Large intestine (tissue), 3 donors: ENCODE measurements at regions not wholly inside any gene's neighbourhood (a gene's known extent, or its start where the extent isn't known, plus 50 kb on each side); places are given as distances from the start of the nearest gene placed in this dataset.
"Not testable (repeated sequence)": the region's sequence is repeated elsewhere in the genome, so short reads cannot be mapped to it uniquely, and the experiment has no call there.

Source experiments
- DNase-seq, 2 donors: peaks; one replicate each; pipeline versions ENCODE4 v3.0.0 to v3.0.0-alpha.2; 2013
- H3K27ac ChIP-seq: one replicate; pipeline ENCODE4 v1.5.1; 2013; ENCODE audit warnings: low read length
- H3K27me3 ChIP-seq: 2 replicates; pipeline ENCODE4 v1.6.1; 2013; ENCODE audit warnings: low read length; ENCODE audit not compliant: control insufficient read depth, insufficient read depth
- H3K36me3 ChIP-seq: 2 replicates; pipeline ENCODE4 v1.6.1; 2013; ENCODE audit warnings: low read length; ENCODE audit not compliant: control insufficient read depth, insufficient read depth
- H3K4me1 ChIP-seq: one replicate; pipeline ENCODE4 v1.6.1; 2013; ENCODE audit warnings: low read length; ENCODE audit not compliant: control insufficient read depth, insufficient read depth
- H3K4me3 ChIP-seq: one replicate; pipeline ENCODE4 v1.5.1; 2013; ENCODE audit warnings: low read length
- H3K9me3 ChIP-seq: one replicate; pipeline ENCODE4 v1.6.1; 2013; ENCODE audit warnings: mild to moderate bottlenecking, low read depth, low read length, moderate library complexity; ENCODE audit not compliant: control insufficient read depth
- WGBS: methylation state at CpG from one replicate; pipeline ENCODE4 v1.1.5; 2013; ENCODE audit warnings: low lambda C conversion rate; ENCODE audit not compliant: insufficient coverage; 5-methylcytosine and 5-hydroxymethylcytosine counted together

- not testable (repeated sequence) for H3K9me3 ChIP-seq, H3K27ac ChIP-seq, DNase-seq, H3K27me3 ChIP-seq, H3K4me3 ChIP-seq, H3K36me3 ChIP-seq, H3K4me1 ChIP-seq
- WGBS: no CpG with 5 or more reads among the region's 5 CpGs
Measured at GRCh38 chr6:84837068-84837866, 72.9 kb upstream of the TBX18 start.

- no peak overlapping the region for H3K27ac ChIP-seq
- no peaks in the 10 kb centered on the region for H3K36me3 ChIP-seq
- no peak for DNase-seq
- no peaks in the 10 kb centered on the region for H3K27me3 ChIP-seq
- no peaks in the 10 kb centered on the region for H3K4me1 ChIP-seq
- H3K9me3 ChIP-seq: no peaks in the 10 kb centered on the region
- H3K4me3 ChIP-seq: no peak overlapping the region
Measured at GRCh38 chr6:84836366-84836765, 72.0 kb upstream of the TBX18 start.

- Histone ChIP-seq H3K36me3 (no peaks in the 10 kb centered on the region), H3K4me3 (no peak overlapping the region), H3K9me3 (no peaks in the 10 kb centered on the region), H3K27ac (no peak overlapping the region), H3K27me3 (no peaks in the 10 kb centered on the region), H3K4me1 (no peaks in the 10 kb centered on the region)
- no peak for DNase-seq
- whole genome bisulfite sequencing: 57% methylated on average over 1 of the region's 1 CpG
Measured at GRCh38 chr6:84835340-84835739, 70.9 kb upstream of the TBX18 start.

GRCh38 chr6:84831924-84832323 is 67.5 kb upstream of the TBX18 start:
- not testable (repeated sequence) for H3K27ac ChIP-seq, DNase-seq, H3K27me3 ChIP-seq, H3K4me1 ChIP-seq, H3K9me3 ChIP-seq, H3K4me3 ChIP-seq, H3K36me3 ChIP-seq
- no CpG with 5 or more reads among the region's 6 CpGs for WGBS

GRCh38 chr6:84825461-84825860 is 61.1 kb upstream of the TBX18 start:
- Histone ChIP-seq H3K4me1 (no peaks in the 10 kb centered on the region), H3K9me3 (no peaks in the 10 kb centered on the region), H3K27ac (no peak overlapping the region), H3K4me3 (no peak overlapping the region), H3K36me3 (no peaks in the 10 kb centered on the region), H3K27me3 (no peaks in the 10 kb centered on the region)
- no CpG with 5 or more reads among the region's 1 CpG for WGBS
- no peak for DNase-seq

GRCh38 chr6:84821314-84821713 is 56.9 kb upstream of the TBX18 start:
- not testable (repeated sequence) for H3K27me3 ChIP-seq, DNase-seq, H3K9me3 ChIP-seq, H3K36me3 ChIP-seq, H3K4me3 ChIP-seq, H3K4me1 ChIP-seq, H3K27ac ChIP-seq
- WGBS: no CpG with 5 or more reads among the region's 1 CpG

- DNase-seq: no peak
- H3K4me3 ChIP-seq: no peak overlapping the region
- WGBS: no CpG with 5 or more reads among the region's 3 CpGs
- H3K27me3 ChIP-seq: no peaks in the 10 kb centered on the region
- no peaks in the 10 kb centered on the region for H3K36me3 ChIP-seq
- no peaks in the 10 kb centered on the region for H3K4me1 ChIP-seq
- no peaks in the 10 kb centered on the region for H3K9me3 ChIP-seq
- H3K27ac ChIP-seq: no peak overlapping the region
Measured at GRCh38 chr6:84816741-84817140, 52.3 kb upstream of the TBX18 start.

GRCh38 chr6:84815896-84816735 is 51.7 kb upstream of the TBX18 start:
- Histone ChIP-seq H3K4me1 (no peaks in the 10 kb centered on the region), H3K27ac (no peak overlapping the region), H3K27me3 (no peaks in the 10 kb centered on the region), H3K36me3 (no peaks in the 10 kb centered on the region), H3K9me3 (no peaks in the 10 kb centered on the region), H3K4me3 (no peak overlapping the region)
- DNase-seq: no peak
- 89% methylated on average over 2 of the region's 3 CpGs for WGBS
